IMR-90 (cell line): ENCODE measurements at regions not wholly inside any gene's neighbourhood (a gene's known extent, or its start where the extent isn't known, plus 50 kb on each side); places are given as distances from the start of the nearest gene placed in this dataset.

Source experiments
- ATAC-seq: fragments of 200-7000 bp; cut with Tn5 transposase; 2 replicates; pipeline ENCODE4 v1.9.1; 2020; ENCODE audit warnings: low read depth, mild to moderate bottlenecking, moderate library complexity
- BruUV-seq: library from RNA; stranded (reverse); fragments of 400-500 nt; replicated peaks from 2 replicates; lab custom pipeline; 2021; lab: Mats Ljungman, UMichigan
- CTCF ChIA-PET: fragments of 300-600 bp; formaldehyde crosslinking; extraction: SDS; loops from one replicate; lab custom pipeline; 2021; ENCODE audit warnings: antibody characterized with exemption; lab: Yijun Ruan, JAX
- POLR2A ChIA-PET: fragments of 300-600 bp; sonication (Branson Sonifier 250); formaldehyde crosslinking; loops from one replicate; lab custom pipeline; 2022; ENCODE audit warnings: antibody characterized with exemption; ENCODE audit not compliant: unreplicated experiment; lab: Charles Lee
- DNase-seq: peaks from one replicate; pipeline ENCODE4 v3.0.0; 2013
- H2AFZ ChIP-seq: replicated peaks from 2 replicates; pipeline ENCODE3; 2013; ENCODE audit warnings: low read length, mild to moderate bottlenecking; ENCODE audit not compliant: poor library complexity
- H2AK5ac ChIP-seq: 2 replicates; pipeline ENCODE4 v1.6.1; 2013; ENCODE audit warnings: low read depth, low read length, inconsistent platforms
- H2AK9ac ChIP-seq: replicated peaks from 2 replicates; pipeline ENCODE3; 2013; ENCODE audit warnings: mild to moderate bottlenecking, low read depth, low read length, moderate library complexity; ENCODE audit not compliant: poor library complexity
- H2BK120ac ChIP-seq: 2 replicates; pipeline ENCODE4 v1.6.1; 2013; ENCODE audit warnings: low read depth, low read length, inconsistent platforms
- H2BK15ac ChIP-seq: 3 replicates; pipeline ENCODE4 v1.6.1; 2013; ENCODE audit warnings: low read depth, low read length, inconsistent platforms
- H2BK20ac ChIP-seq: 2 replicates; pipeline ENCODE4 v1.6.1; 2013; ENCODE audit warnings: low read depth, mild to moderate bottlenecking, inconsistent platforms, low read length, moderate library complexity
- H2BK5ac ChIP-seq: 2 replicates; pipeline ENCODE4 v1.6.1; 2013; ENCODE audit warnings: mild to moderate bottlenecking, low read depth, low read length, inconsistent platforms; ENCODE audit not compliant: poor library complexity, severe bottlenecking
- H3K14ac ChIP-seq: replicated peaks from 2 replicates; pipeline ENCODE4 v1.6.1; 2013; ENCODE audit warnings: low read depth, low read length, inconsistent platforms
- H3K18ac ChIP-seq: 2 replicates; pipeline ENCODE4 v1.6.1; 2013; ENCODE audit warnings: low read depth, low read length, control low read depth
- H3K23ac ChIP-seq: 2 replicates; pipeline ENCODE4 v1.6.1; 2013; ENCODE audit warnings: low read depth, low read length, inconsistent platforms
- H3K27ac ChIP-seq: 2 replicates; pipeline ENCODE4 v1.5.1; 2013; ENCODE audit warnings: mild to moderate bottlenecking, control low read depth, low read length; ENCODE audit not compliant: insufficient read depth
- H3K27me3 ChIP-seq: 2 replicates; pipeline ENCODE4 v1.6.1; 2013; ENCODE audit warnings: low read length; ENCODE audit not compliant: control insufficient read depth, insufficient read depth
- H3K36me3 ChIP-seq: 2 replicates; pipeline ENCODE4 v1.6.1; 2013; ENCODE audit warnings: low read length, mixed read lengths; ENCODE audit not compliant: control insufficient read depth, insufficient read depth
- H3K4ac ChIP-seq: 2 replicates; pipeline ENCODE4 v1.6.1; 2013; ENCODE audit warnings: low read depth, low read length, inconsistent platforms
- H3K4me1 ChIP-seq: 2 replicates; pipeline ENCODE4 v1.6.1; 2013; ENCODE audit warnings: low read length, mixed read lengths; ENCODE audit not compliant: control insufficient read depth, insufficient read depth
- H3K4me2 ChIP-seq: 2 replicates; pipeline ENCODE4 v1.6.1; 2013; ENCODE audit warnings: low read depth, mild to moderate bottlenecking, control low read depth, low read length, moderate library complexity
- H3K4me3 ChIP-seq: 2 replicates; pipeline ENCODE4 v1.5.1; 2013; ENCODE audit warnings: low read depth, mild to moderate bottlenecking, control low read depth, low read length, moderate library complexity; ENCODE audit not compliant: insufficient read depth
- H3K56ac ChIP-seq: 2 replicates; pipeline ENCODE4 v1.6.1; 2013; ENCODE audit warnings: low read length, inconsistent platforms; ENCODE audit not compliant: insufficient read depth; ENCODE audit errors: extremely low read depth
- H3K79me1 ChIP-seq, 2 experiments: 2 replicates each; pipeline ENCODE4 v1.6.1; 2013; ENCODE audit warnings: low read length in 2 of 2, inconsistent platforms in 1 of 2, low read depth in 1 of 2
- H3K9ac ChIP-seq: 2 replicates; pipeline ENCODE4 v1.6.1; 2013; ENCODE audit warnings: low read depth, low read length, control low read depth
- H3K9me1 ChIP-seq: 2 replicates; pipeline ENCODE4 v1.6.1; 2013; ENCODE audit warnings: low read length, inconsistent platforms; ENCODE audit not compliant: insufficient read depth
- H3K9me3 ChIP-seq: 2 replicates; pipeline ENCODE4 v1.6.1; 2013; ENCODE audit warnings: low read length; ENCODE audit not compliant: control insufficient read depth, insufficient read depth
- H4K20me1 ChIP-seq: 2 replicates; pipeline ENCODE4 v1.6.1; 2013; ENCODE audit warnings: low read length, inconsistent platforms; ENCODE audit not compliant: insufficient read depth
- H4K5ac ChIP-seq: 2 replicates; pipeline ENCODE4 v1.6.1; 2013; ENCODE audit warnings: mild to moderate bottlenecking, low read depth, low read length, control low read depth
- H4K8ac ChIP-seq, 2 experiments: 2 replicates each; pipeline ENCODE4 v1.6.1; 2013; ENCODE audit warnings: low read depth in 2 of 2, low read length in 2 of 2, control low read depth in 1 of 2, inconsistent platforms in 1 of 2
- H4K91ac ChIP-seq: 2 replicates; pipeline ENCODE4 v1.6.1; 2013; ENCODE audit warnings: low read depth, low read length, inconsistent platforms; ENCODE audit not compliant: insufficient read depth
- BHLHE40 ChIP-seq: fragments of 150-350 bp; IDR thresholded peaks from 2 replicates; pipeline ENCODE4 v1.6.1; 2016; ENCODE audit warnings: mild to moderate bottlenecking, low read depth, low read length
- CEBPB ChIP-seq: IDR thresholded peaks from 2 replicates; pipeline ENCODE4 v1.6.1; 2012; ENCODE audit warnings: low read depth, low read length, improper control_type of control experiment
- CHD1 ChIP-seq: IDR thresholded peaks from 2 replicates; pipeline ENCODE4 v1.6.1; 2012; ENCODE audit warnings: low read depth, low read length, improper control_type of control experiment
- FOS ChIP-seq: fragments of 150-350 bp; IDR thresholded peaks from 2 replicates; pipeline ENCODE4 v1.6.1; 2016; ENCODE audit warnings: low read depth, low read length
- MAFK ChIP-seq: IDR thresholded peaks from 2 replicates; pipeline ENCODE4 v1.6.1; 2012; ENCODE audit warnings: low read depth, low read length, improper control_type of control experiment
- MAZ ChIP-seq: IDR thresholded peaks from 2 replicates; pipeline ENCODE4 v1.6.1; 2012; ENCODE audit warnings: low read depth, mild to moderate bottlenecking, low read length, improper control_type of control experiment, moderate library complexity, borderline replicate concordance
- MXI1 ChIP-seq: IDR thresholded peaks from 2 replicates; pipeline ENCODE4 v1.6.1; 2012; ENCODE audit warnings: low read depth, mild to moderate bottlenecking, low read length, moderate library complexity, borderline replicate concordance
- NFE2L2 ChIP-seq: fragments of 150-350 bp; IDR thresholded peaks from 2 replicates; pipeline ENCODE4 v1.6.1; 2016; ENCODE audit warnings: low read depth, mild to moderate bottlenecking, low read length
- POLR2A ChIP-seq: IDR thresholded peaks from 2 replicates; pipeline ENCODE4 v1.6.1; 2012; ENCODE audit warnings: mild to moderate bottlenecking, low read depth, low read length
- RAD21 ChIP-seq: IDR thresholded peaks from 2 replicates; pipeline ENCODE4 v1.6.1; 2012; ENCODE audit warnings: low read length, improper control_type of control experiment
- RCOR1 ChIP-seq: IDR thresholded peaks from 2 replicates; pipeline ENCODE4 v1.6.1; 2012; ENCODE audit warnings: mild to moderate bottlenecking, low read length, improper control_type of control experiment; ENCODE audit not compliant: insufficient replicate concordance
- RFX5 ChIP-seq: IDR thresholded peaks from 2 replicates; pipeline ENCODE4 v1.8.0; 2012; ENCODE audit warnings: low read depth, mild to moderate bottlenecking, low read length, moderate library complexity
- SMC3 ChIP-seq: fragments of 150-350 bp; IDR thresholded peaks from 2 replicates; pipeline ENCODE4 v1.6.1; 2016; ENCODE audit warnings: low read depth, mild to moderate bottlenecking, antibody characterized with exemption, low read length, moderate library complexity
- WGBS, 2 experiments: methylation state at CpG; one replicate each; pipeline versions ENCODE4 v1.1.5 to v1.1.7; 2013; ENCODE audit warnings: missing lambda C conversion rate in 2 of 2; ENCODE audit not compliant: insufficient read length in 1 of 2; ENCODE audit errors: extremely low coverage in 2 of 2; 5-methylcytosine and 5-hydroxymethylcytosine counted together
- dilution Hi-C: fragments of 300-500 bp; cut with HindIII; formaldehyde crosslinking; loops from one replicate; pipeline ENCODE4 v1.14.3; 2018; ENCODE audit warnings: low sequenced_read_pairs; ENCODE audit not compliant: unreplicated experiment
- in situ Hi-C: fragments of 300-500 bp; cut with MboI; formaldehyde crosslinking; loops from 3 replicates; pipeline ENCODE4 v1.14.3; 2019; ENCODE audit warnings: low sequenced_read_pairs, inconsistent platforms, mixed read lengths
- intact Hi-C: fragments of 100-400 bp; cut with micrococcal nuclease; formaldehyde crosslinking; loops from 2 replicates; pipeline ENCODE4 v1.10.0; 2022
- TF ChIP-seq, protein P1 (sequence below): fragments of 150-350 bp; IDR thresholded peaks from 2 replicates; pipeline ENCODE4 v1.6.1; 2016; ENCODE audit warnings: low read depth, mild to moderate bottlenecking, low read length, moderate library complexity, borderline replicate concordance
- TF ChIP-seq, protein P2 (sequence below): conservative IDR thresholded peaks from 2 replicates; pipeline ENCODE4 v1.5.1; 2012; ENCODE audit warnings: mild to moderate bottlenecking, low read depth, low read length, improper control_type of control experiment
- TF ChIP-seq, protein P3 (sequence below): fragments of 150-350 bp; IDR thresholded peaks from 2 replicates; pipeline ENCODE4 v1.6.1; 2017; ENCODE audit warnings: mild to moderate bottlenecking, antibody characterized with exemption, low read length, low read depth

DNA sequence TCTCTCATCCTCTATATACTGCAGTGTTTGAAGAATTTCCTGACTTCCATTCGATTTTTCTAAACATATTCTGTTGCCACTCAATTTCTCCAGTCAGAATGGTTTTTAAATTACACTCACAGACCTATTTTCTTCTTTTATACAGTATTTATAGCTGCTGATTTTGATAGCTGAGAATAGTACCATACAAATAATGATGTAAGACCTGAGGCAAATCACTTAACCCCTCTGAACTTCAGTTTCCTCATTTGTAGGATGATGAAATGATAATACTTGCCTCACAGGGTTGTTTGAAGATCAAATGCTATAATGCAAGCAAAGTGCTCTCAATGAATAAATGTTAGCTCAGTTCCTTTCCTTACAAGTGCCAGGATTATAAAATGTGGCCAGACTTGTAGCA, 241.8 kb downstream of the CPS1 start:
- Histone ChIP-seq H2BK20ac (no peak overlapping the region), H3K27me3 (no peaks in the 10 kb centered on the region), H3K27ac (no peak overlapping the region), H3K9me3 (peaks cover 3% of the 10 kb centered on the region; the same call in 1 of the 2 replicates), H3K9me1 (no peaks in the 10 kb centered on the region), H2AFZ (no peak overlapping the region), H2AK5ac (no peak overlapping the region), H3K36me3 (no peaks in the 10 kb centered on the region), H3K4ac (no peak overlapping the region), H3K79me1 (no peaks in the 10 kb centered on the region), H3K4me1 (no peaks in the 10 kb centered on the region), H3K4me2 (no peak overlapping the region), H3K14ac (no peak overlapping the region), H2BK5ac (no peak overlapping the region), H3K23ac (no peak overlapping the region), H4K20me1 (no peaks in the 10 kb centered on the region), H4K5ac (no peak overlapping the region), H3K4me3 (no peak overlapping the region), H3K9ac (no peak overlapping the region), H4K91ac (no peak overlapping the region), H2BK15ac (no peak overlapping the region), H3K56ac (no peak overlapping the region), H2AK9ac (no peak overlapping the region), H4K8ac (no peak overlapping the region), H3K18ac (no peak overlapping the region), H2BK120ac (no peak overlapping the region)
- ChIA-PET POLR2A (no interaction called here), CTCF (no interaction called here)
- in situ Hi-C loops (no loop called here), dilution Hi-C loops (no loop called here), intact Hi-C loops (no loop called here)
- DNase-seq = no peak
- TF ChIP-seq CEBPB = no peak
- no peak for TF ChIP-seq MAFK
- TF ChIP-seq, protein P1, sequence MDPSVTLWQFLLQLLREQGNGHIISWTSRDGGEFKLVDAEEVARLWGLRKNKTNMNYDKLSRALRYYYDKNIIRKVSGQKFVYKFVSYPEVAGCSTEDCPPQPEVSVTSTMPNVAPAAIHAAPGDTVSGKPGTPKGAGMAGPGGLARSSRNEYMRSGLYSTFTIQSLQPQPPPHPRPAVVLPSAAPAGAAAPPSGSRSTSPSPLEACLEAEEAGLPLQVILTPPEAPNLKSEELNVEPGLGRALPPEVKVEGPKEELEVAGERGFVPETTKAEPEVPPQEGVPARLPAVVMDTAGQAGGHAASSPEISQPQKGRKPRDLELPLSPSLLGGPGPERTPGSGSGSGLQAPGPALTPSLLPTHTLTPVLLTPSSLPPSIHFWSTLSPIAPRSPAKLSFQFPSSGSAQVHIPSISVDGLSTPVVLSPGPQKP = no peak
- no peak for TF ChIP-seq MAZ
- no peak for TF ChIP-seq RAD21
- TF ChIP-seq NFE2L2 = no peak
- TF ChIP-seq RFX5 = no peak
- TF ChIP-seq SMC3 = no peak
- TF ChIP-seq MXI1 = no peak
- TF ChIP-seq, protein P2, sequence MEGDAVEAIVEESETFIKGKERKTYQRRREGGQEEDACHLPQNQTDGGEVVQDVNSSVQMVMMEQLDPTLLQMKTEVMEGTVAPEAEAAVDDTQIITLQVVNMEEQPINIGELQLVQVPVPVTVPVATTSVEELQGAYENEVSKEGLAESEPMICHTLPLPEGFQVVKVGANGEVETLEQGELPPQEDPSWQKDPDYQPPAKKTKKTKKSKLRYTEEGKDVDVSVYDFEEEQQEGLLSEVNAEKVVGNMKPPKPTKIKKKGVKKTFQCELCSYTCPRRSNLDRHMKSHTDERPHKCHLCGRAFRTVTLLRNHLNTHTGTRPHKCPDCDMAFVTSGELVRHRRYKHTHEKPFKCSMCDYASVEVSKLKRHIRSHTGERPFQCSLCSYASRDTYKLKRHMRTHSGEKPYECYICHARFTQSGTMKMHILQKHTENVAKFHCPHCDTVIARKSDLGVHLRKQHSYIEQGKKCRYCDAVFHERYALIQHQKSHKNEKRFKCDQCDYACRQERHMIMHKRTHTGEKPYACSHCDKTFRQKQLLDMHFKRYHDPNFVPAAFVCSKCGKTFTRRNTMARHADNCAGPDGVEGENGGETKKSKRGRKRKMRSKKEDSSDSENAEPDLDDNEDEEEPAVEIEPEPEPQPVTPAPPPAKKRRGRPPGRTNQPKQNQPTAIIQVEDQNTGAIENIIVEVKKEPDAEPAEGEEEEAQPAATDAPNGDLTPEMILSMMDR = no peak
- TF ChIP-seq, protein P3, sequence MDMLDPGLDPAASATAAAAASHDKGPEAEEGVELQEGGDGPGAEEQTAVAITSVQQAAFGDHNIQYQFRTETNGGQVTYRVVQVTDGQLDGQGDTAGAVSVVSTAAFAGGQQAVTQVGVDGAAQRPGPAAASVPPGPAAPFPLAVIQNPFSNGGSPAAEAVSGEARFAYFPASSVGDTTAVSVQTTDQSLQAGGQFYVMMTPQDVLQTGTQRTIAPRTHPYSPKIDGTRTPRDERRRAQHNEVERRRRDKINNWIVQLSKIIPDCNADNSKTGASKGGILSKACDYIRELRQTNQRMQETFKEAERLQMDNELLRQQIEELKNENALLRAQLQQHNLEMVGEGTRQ = no peak
- no peak for TF ChIP-seq POLR2A
- TF ChIP-seq FOS = no peak
- no peak for TF ChIP-seq BHLHE40
- TF ChIP-seq RCOR1 = no peak
- TF ChIP-seq CHD1 = no peak
- BruUV-seq = no TSS peak
- WGBS, 2 experiments = no CpG with 5 or more reads among the region's 1 CpG
- ATAC-seq = no peak
